Mesendoderm (in vitro differentiated cells): ENCODE measurements at regions not wholly inside any gene's neighbourhood (a gene's known extent, or its start where the extent isn't known, plus 50 kb on each side); places are given as distances from the start of the nearest gene placed in this dataset.

Source experiments
- DNase-seq: peaks from one replicate; pipeline ENCODE4 v3.0.0; 2013
- H2AK5ac ChIP-seq: 2 replicates; pipeline ENCODE4 v1.6.1; 2013; ENCODE audit warnings: low read length, inconsistent platforms
- H2BK120ac ChIP-seq: 2 replicates; pipeline ENCODE4 v1.6.1; 2013; ENCODE audit warnings: low read depth, mild to moderate bottlenecking, low read length, moderate library complexity, mixed read lengths
- H2BK15ac ChIP-seq: replicated peaks from 2 replicates; pipeline ENCODE4 v1.6.1; 2013; ENCODE audit warnings: low read depth, mild to moderate bottlenecking, moderate library complexity
- H2BK5ac ChIP-seq: 2 replicates; pipeline ENCODE4 v1.6.1; 2013; ENCODE audit warnings: low read length, inconsistent platforms
- H3K18ac ChIP-seq: 2 replicates; pipeline ENCODE4 v1.6.1; 2013; ENCODE audit warnings: mild to moderate bottlenecking, low read length, mixed read lengths
- H3K23ac ChIP-seq: one replicate; pipeline ENCODE4 v1.6.1; 2013; ENCODE audit warnings: low read length
- H3K27ac ChIP-seq: 2 replicates; pipeline ENCODE4 v1.5.1; 2013; ENCODE audit warnings: low read depth, mild to moderate bottlenecking, inconsistent platforms, low read length, moderate library complexity
- H3K27me3 ChIP-seq: 2 replicates; pipeline ENCODE4 v1.6.1; 2013; ENCODE audit warnings: low read length, control low read depth, mild to moderate bottlenecking, inconsistent platforms; ENCODE audit not compliant: insufficient read depth, poor library complexity
- H3K36me3 ChIP-seq: 2 replicates; pipeline ENCODE4 v1.6.1; 2013; ENCODE audit warnings: low read length, inconsistent platforms; ENCODE audit not compliant: control insufficient read depth, insufficient read depth
- H3K4ac ChIP-seq: one replicate; pipeline ENCODE4 v1.6.1; 2013; ENCODE audit warnings: low read depth, mild to moderate bottlenecking, low read length, moderate library complexity
- H3K4me1 ChIP-seq: 2 replicates; pipeline ENCODE4 v1.6.1; 2013; ENCODE audit warnings: low read depth, low read length, inconsistent platforms; ENCODE audit not compliant: control insufficient read depth
- H3K4me2 ChIP-seq: 2 replicates; pipeline ENCODE4 v1.6.1; 2013; ENCODE audit warnings: low read length
- H3K4me3 ChIP-seq: 2 replicates; pipeline ENCODE4 v1.5.1; 2013; ENCODE audit warnings: mild to moderate bottlenecking, low read length
- H3K56ac ChIP-seq: one replicate; pipeline ENCODE4 v1.6.1; 2013; ENCODE audit warnings: low read length
- H3K79me1 ChIP-seq: 2 replicates; pipeline ENCODE4 v1.6.1; 2013; ENCODE audit warnings: low read length, inconsistent platforms
- H3K79me2 ChIP-seq: 2 replicates; pipeline ENCODE4 v1.6.1; 2013; ENCODE audit warnings: mild to moderate bottlenecking, low read length; ENCODE audit not compliant: control insufficient read depth, insufficient read depth
- H3K9ac ChIP-seq: 2 replicates; pipeline ENCODE4 v1.6.1; 2013; ENCODE audit warnings: low read length, inconsistent platforms
- H4K5ac ChIP-seq: one replicate; pipeline ENCODE4 v1.6.1; 2013; ENCODE audit warnings: low read length
- H4K8ac ChIP-seq: one replicate; pipeline ENCODE4 v1.6.1; 2013; ENCODE audit warnings: low read depth, mild to moderate bottlenecking, control low read depth, low read length, moderate library complexity
- WGBS: extraction: QIAGEN DNeasy Blood & Tissue Kit; methylation state at CpG from one replicate; pipeline ENCODE4 v1.1.7; 2013; ENCODE audit warnings: low lambda C conversion rate, missing lambda C conversion rate; ENCODE audit not compliant: insufficient coverage; ENCODE audit errors: extremely low coverage; 5-methylcytosine and 5-hydroxymethylcytosine counted together

- Histone ChIP-seq H3K27ac (no peak overlapping the region), H2BK5ac (no peak overlapping the region), H3K18ac (no peak overlapping the region), H3K9ac (no peak overlapping the region), H3K4me1 (no peaks in the 10 kb centered on the region), H3K27me3 (no peaks in the 10 kb centered on the region), H3K36me3 (no peaks in the 10 kb centered on the region), H3K4me2 (no peak overlapping the region), H3K4me3 (no peak overlapping the region), H2BK120ac (no peak overlapping the region), H3K23ac (no peak overlapping the region), H3K56ac (no peak overlapping the region), H2BK15ac (no peak overlapping the region), H3K4ac (no peak overlapping the region), H2AK5ac (no peak overlapping the region), H3K79me1 (no peaks in the 10 kb centered on the region), H3K79me2 (no peaks in the 10 kb centered on the region), H4K5ac (no peak overlapping the region), H4K8ac (no peak overlapping the region)
- no CpG with 5 or more reads among the region's 6 CpGs for WGBS
- DNase-seq: no peak
Observed at GRCh38 chr12:111185889-111186227, 183.0 kb downstream of the PHETA1 start.

DNA sequence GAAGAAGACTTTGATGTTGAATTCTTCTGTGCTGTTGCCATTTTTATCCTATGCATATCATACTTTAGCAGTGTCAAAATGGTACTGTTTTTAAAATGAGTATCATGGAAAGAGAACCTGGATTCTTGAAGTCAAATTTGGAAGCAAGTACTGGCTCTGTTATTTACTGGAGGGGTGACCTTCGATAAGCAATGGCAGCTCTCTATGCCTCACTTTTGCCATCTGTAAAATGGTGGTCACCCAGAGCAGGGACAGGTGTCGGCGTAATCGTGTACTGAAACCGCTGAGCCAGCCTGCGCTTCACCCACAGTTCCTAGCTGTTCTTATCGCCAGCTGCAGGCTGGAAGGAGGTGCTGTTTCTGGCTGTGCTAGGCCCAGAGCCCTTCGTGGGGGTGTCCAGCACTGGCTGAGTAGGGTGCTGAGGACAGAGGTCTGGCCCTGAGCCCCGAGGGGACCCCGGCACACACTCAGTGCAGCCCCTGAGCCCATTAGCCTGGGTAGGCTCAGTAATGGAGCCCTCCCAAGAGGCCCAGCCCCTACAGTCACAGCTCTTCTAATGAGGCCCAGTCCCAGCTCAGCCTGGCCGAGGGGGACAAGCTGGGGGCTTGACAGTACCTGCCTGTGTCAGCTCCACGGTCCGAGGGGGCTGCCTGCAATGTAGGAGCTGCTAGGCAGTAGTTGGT, 183.5 kb downstream of the PHETA1 start:
- Histone ChIP-seq H3K4me2 (no peak overlapping the region), H2BK5ac (no peak overlapping the region), H3K9ac (no peak overlapping the region), H4K5ac (no peak overlapping the region), H3K79me1 (no peaks in the 10 kb centered on the region), H3K4ac (no peak overlapping the region), H3K18ac (no peak overlapping the region), H3K79me2 (no peaks in the 10 kb centered on the region), H3K27me3 (no peaks in the 10 kb centered on the region), H3K4me1 (no peaks in the 10 kb centered on the region), H3K56ac (no peak overlapping the region), H3K27ac (no peak overlapping the region), H2BK15ac (no peak overlapping the region), H3K4me3 (no peak overlapping the region), H4K8ac (no peak overlapping the region), H3K23ac (no peak overlapping the region), H2BK120ac (no peak overlapping the region), H3K36me3 (no peaks in the 10 kb centered on the region), H2AK5ac (no peak overlapping the region)
- DNase-seq: no peak
- WGBS: no CpG with 5 or more reads among the region's 13 CpGs

- Histone ChIP-seq H3K4me1 (no peaks in the 10 kb centered on the region), H3K4me2 (no peak overlapping the region), H3K4me3 (no peak overlapping the region), H4K5ac (no peak overlapping the region), H3K79me1 (no peaks in the 10 kb centered on the region), H2BK120ac (no peak overlapping the region), H2BK5ac (no peak overlapping the region), H3K18ac (no peak overlapping the region), H3K27ac (no peak overlapping the region), H3K79me2 (no peaks in the 10 kb centered on the region), H4K8ac (no peak overlapping the region), H3K4ac (no peak overlapping the region), H3K27me3 (no peaks in the 10 kb centered on the region), H2BK15ac (no peak overlapping the region), H3K36me3 (no peaks in the 10 kb centered on the region), H3K56ac (no peak overlapping the region), H2AK5ac (no peak overlapping the region), H3K9ac (no peak overlapping the region), H3K23ac (no peak overlapping the region)
- no peak for DNase-seq
- WGBS: no CpG with 5 or more reads among the region's 1 CpG
Observed at GRCh38 chr12:111184161-111184560, 184.7 kb downstream of the PHETA1 start.

DNA sequence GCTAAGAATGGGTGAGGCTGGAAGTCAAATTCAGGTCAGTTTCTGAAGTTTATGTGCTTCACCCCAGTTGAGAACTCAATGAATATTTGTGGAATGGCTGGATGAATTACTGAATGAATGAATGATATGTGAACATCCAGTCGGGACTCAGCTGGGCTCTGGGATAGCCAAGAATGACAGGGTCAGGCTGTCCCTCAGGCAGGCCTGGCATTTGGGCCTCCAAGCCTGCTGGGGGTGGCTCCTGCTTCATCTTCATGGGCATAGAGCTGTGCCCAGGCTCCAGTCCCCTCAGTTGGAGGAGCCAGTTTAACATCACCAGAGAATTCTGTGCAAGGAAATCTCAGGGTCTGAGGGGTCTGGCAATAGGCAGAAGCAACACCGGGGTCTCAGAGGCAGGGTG, 185.8 kb downstream of the PHETA1 start:
- Histone ChIP-seq H3K79me2 (no peaks in the 10 kb centered on the region), H2BK120ac (no peak overlapping the region), H3K4me2 (no peak overlapping the region), H3K27ac (no peak overlapping the region), H3K4me3 (no peak overlapping the region), H3K36me3 (no peaks in the 10 kb centered on the region), H3K23ac (no peak overlapping the region), H3K18ac (no peak overlapping the region), H4K5ac (no peak overlapping the region), H4K8ac (no peak overlapping the region), H3K27me3 (no peaks in the 10 kb centered on the region), H2BK5ac (no peak overlapping the region), H2BK15ac (no peak overlapping the region), H2AK5ac (no peak overlapping the region), H3K4ac (no peak overlapping the region), H3K56ac (no peak overlapping the region), H3K9ac (no peak overlapping the region), H3K79me1 (no peaks in the 10 kb centered on the region), H3K4me1 (no peaks in the 10 kb centered on the region)
- no CpG with 5 or more reads among the region's 2 CpGs for WGBS
- no peak for DNase-seq

GRCh38 chr12:111182382-111182781, 186.5 kb downstream of the PHETA1 start:
- H2BK120ac ChIP-seq: no peak overlapping the region

DNA sequence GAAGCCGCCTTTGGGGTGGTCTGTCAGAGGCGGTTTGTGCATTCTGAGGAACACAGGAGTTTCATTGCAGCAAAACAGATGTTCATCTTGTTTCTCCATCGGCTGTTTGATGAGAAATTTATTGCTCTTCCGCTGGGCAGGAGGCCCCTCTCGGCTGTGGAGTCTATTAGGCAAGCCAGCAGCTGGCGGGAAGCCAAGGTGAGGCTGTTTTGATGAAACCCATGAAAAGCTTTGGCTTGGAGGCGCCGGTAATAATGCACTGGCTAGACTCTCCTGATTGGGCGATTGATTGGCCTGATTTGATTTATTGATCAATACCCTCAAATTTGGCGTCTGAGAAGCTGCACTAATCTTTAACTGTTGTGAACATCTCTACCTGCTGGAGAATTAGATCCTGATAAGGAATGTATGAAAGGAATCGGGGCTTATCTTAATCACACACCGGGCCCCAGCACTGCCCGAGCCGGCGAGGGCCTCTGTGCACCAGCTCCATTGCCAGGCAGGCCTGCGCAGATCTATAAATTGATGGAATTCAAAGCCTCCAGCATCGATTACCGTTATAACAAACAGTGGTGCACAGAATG, 187.7 kb downstream of the PHETA1 start:
- Histone ChIP-seq H2BK120ac (no peak overlapping the region), H2BK15ac (no peak overlapping the region), H3K27ac (no peak overlapping the region), H3K36me3 (no peaks in the 10 kb centered on the region), H3K4me1 (no peaks in the 10 kb centered on the region), H3K18ac (no peak overlapping the region), H3K27me3 (no peaks in the 10 kb centered on the region), H3K9ac (no peak overlapping the region), H3K4me2 (no peak overlapping the region), H3K4me3 (no peak overlapping the region), H4K5ac (no peak overlapping the region), H2BK5ac (no peak overlapping the region), H3K79me1 (no peaks in the 10 kb centered on the region), H3K23ac (no peak overlapping the region), H3K79me2 (no peaks in the 10 kb centered on the region), H3K56ac (no peak overlapping the region), H4K8ac (no peak overlapping the region), H2AK5ac (no peak overlapping the region), H3K4ac (no peak overlapping the region)
- WGBS: no CpG with 5 or more reads among the region's 18 CpGs
- no peak for DNase-seq

More at GRCh38 chr12:111182382-111182781, 186.5 kb downstream of the PHETA1 start:
- Histone ChIP-seq H3K27me3 (no peaks in the 10 kb centered on the region), H4K5ac (no peak overlapping the region), H3K56ac (no peak overlapping the region), H2BK15ac (no peak overlapping the region), H3K4me1 (no peaks in the 10 kb centered on the region), H4K8ac (no peak overlapping the region), H2AK5ac (no peak overlapping the region), H3K36me3 (no peaks in the 10 kb centered on the region), H3K9ac (no peak overlapping the region), H3K79me1 (no peaks in the 10 kb centered on the region), H3K4me3 (no peak overlapping the region), H2BK5ac (no peak overlapping the region), H3K23ac (no peak overlapping the region), H3K4me2 (no peak overlapping the region), H3K4ac (no peak overlapping the region), H3K18ac (no peak overlapping the region), H3K79me2 (no peaks in the 10 kb centered on the region), H3K27ac (no peak overlapping the region)
- WGBS: no CpG with 5 or more reads among the region's 16 CpGs
- no peak for DNase-seq
